NK-92 treated with Interleukin-12 subunit alpha and Interleukin-12 subunit beta, amount 100 ng/mL, for 24 hours (cell line): ENCODE measurements at regions not wholly inside any gene's neighbourhood (a gene's known extent, or its start where the extent isn't known, plus 50 kb on each side); places are given as distances from the start of the nearest gene placed in this dataset.

Experiments
- DNase-seq: peaks from one replicate; lab custom pipeline; 2025; lab: John Stamatoyannopoulos, UW

- DNase-seq: no peak
These were observed 147.4 kb upstream of the MLN start for GRCh38 chr6:33950891-33951889.

DNA sequence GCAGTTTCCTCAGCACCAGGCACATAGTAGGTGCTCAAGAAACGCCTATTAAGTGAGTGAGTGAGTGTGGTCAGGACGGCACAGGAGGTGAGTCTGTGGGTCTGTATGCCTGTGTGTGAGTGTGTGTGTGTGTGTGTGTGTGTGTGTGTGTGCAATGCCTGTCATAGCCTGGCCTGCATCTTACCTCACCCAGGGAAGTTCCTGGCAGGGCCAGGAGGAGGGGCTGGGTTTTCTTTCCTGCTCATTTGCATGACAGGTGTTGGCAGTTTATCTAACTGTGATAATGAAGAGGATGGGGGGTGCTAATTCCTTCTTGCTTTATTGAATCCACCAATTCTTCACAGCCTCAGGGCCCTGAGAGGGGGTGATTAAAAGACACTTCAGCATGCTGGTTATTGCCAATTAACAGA lies 146.7 kb upstream of the MLN start:
- no peak for DNase-seq

GRCh38 chr6:33949877-33950435 lies 146.2 kb upstream of the MLN start:
- no peak for DNase-seq

DNA sequence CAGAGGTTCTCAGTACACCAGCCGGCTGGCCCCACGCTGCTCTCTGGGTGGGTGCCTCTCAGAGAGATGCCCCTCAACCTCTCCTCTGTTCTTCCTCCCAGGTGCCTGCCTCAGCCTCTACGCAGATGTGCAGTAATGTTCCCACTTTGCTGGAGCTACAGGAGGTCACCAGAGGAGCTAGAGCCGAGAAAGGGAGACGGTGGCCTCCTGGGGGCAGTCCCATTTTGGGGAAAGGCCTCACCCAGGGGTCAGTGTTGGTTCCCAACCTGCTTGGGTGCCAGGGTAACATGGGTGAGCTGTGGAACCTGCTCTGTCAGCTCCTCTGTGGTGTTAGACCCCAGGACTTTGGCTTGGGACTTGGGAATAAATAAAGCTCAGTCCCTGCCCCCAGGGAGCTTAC lies 145.3 kb upstream of the MLN start:
- no peak for DNase-seq

DNA sequence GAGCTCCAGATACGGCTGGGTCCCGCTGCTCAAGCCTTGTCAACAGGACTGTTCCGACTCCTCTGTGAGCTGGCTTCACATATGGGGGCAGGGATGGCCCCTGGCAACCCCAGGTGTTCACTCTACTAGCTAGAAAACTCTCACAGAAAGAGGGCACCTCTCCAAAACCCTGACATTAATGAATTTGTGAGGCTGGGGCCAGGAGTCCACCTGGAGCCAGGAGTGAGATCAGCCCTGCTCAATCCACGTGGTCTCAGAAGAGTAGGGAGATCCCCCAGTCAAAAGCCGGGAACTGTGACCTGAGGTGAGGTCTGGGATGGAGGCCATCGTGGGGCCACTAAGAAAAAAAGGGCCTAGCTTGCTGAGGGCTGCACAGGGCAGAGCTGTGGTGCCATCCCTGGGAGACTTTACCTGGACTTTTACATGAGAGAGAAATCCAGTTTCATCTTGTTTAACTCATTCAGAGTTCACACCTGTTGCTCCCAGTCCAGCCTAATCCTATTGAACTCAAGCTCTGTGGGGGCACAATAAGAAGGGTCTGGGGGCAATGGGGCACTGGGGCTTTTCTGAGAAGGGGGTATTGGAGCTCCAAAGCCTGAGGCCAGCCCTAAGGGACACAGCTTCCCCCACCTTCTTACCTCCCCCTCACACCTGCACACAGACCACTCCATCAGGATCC lies 144.3 kb upstream of the MLN start:
- DNase-seq: no peak

- DNase-seq: no peak
These were observed 143.2 kb upstream of the MLN start for GRCh38 chr6:33947047-33947446.

GRCh38 chr6:33945931-33946330 lies 142.1 kb upstream of the MLN start:
- no peak for DNase-seq

DNA sequence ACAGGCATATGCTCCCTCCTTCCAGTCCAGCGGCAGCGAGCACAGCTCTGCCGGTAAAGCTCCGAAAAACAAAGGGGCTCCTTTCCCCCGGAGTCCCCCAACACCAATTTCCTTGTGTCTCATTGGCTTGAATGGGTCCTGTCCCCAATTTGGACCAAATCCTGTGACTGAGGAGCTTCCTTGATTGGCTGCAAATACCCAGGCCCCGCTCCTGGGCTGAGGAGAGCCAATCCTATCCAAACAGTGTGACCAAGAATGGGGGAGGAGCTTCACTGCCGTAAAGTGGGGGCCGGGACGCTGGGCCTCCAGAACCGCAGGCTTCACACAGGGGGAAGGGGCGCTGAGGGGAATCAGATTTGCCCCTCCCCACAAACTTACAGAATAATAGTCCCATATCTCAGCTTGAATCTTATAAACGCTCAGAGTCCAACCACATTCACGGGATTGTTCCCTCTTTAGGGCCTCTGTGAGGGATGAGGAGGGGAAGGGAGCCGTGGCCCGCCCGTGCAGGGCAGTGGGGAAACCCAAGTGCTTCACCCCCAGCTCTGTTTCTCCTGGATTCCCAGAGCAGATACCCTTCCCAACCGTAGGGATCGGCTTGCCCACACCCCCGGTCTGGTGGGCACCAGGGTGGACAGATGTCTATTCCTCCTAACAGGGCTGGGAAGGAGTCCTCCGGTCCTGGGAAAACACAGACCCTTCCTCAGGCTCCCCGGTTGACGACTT lies 141.0 kb upstream of the MLN start:
- no peak for DNase-seq

GRCh38 chr6:33936886-33937285 lies 133.1 kb upstream of the MLN start:
- DNase-seq: no peak

DNA sequence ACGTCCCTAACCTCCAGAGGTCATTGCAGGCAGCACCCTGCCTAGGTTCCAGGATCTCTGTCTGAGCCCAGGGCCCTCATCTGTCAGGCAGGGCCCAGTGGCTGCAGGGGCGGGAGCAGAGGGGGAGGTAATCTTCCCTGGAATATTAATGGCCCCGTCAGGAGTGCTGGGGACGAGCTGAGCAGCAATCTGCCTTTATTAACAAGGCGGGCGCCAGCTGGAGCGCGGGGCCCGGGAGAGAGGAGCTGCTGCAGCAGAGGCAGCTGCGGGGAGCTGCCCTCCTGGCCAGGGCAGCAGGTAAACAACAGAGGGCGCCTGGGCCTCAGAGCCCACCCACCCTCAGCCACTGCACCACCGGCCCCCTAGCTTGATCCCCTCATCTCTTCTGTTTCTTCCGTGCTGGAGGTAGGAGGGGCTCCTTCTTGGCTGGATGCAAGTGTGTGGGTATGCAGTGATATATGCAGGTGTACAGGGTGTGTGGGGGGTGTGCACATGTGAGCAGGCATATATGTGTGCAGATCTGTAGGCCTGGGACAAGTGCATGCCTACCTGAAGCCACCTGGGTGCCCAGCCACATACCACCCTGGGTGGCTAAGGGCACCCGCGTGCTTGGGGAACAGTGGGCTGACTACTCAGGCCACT lies 131.8 kb upstream of the MLN start:
- no peak for DNase-seq

DNA sequence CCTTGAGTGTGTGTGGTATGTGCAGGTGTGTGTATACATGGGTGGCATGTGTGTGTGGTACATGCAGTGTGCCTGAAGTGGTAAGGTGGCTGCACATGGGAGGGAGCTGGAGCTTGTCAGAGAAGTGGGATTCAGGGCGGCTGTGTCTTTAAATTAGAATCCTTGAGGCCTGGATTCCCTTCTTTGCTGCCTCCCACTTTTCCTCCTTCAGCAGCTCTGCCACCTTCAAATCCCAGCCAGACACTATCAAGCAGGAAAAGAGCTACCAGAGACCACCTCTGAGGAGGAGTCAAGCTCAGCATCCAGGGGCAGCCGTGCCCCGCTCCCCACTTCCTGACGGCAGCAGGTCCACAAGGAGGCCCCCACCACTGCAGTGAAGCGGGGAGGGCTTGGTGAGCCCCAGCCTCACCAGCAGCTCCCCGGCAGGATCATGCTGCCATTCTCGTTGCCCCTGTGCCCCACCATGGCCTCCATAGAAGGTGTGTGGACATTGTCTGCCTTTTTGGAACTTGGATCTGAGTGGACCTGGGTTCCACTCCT lies 131.0 kb upstream of the MLN start:
- no peak for DNase-seq

GRCh38 chr6:33933101-33933500 lies 129.3 kb upstream of the MLN start:
- DNase-seq: no peak

- DNase-seq: no peak
These were observed 128.0 kb upstream of the MLN start for GRCh38 chr6:33931799-33932198.

GRCh38 chr6:33929575-33930288 lies 125.9 kb upstream of the MLN start:
- DNase-seq: no peak

- no peak for DNase-seq
These were observed 123.8 kb upstream of the MLN start for GRCh38 chr6:33927616-33928015.

- no peak for DNase-seq
These were observed 123.3 kb upstream of the MLN start for GRCh38 chr6:33927112-33927511.

DNA sequence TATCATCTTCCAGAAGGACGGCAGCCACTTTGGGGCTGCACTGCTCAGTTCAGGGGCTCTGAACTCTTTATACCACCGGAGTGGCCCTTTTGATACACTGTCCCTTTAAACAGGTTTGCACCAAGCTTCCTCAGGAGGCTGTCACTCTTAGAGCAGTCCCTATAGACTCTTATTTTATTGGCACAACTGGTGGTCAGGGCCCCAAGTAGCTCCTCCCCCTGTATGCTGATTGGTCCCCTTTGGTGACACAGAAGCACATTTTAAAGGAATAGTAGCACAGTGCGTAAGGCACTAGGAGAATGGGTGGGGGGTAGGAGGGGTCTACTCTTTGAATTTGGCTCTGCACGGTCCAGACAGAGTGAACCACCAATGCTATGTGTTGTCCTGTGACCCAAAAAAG lies 122.6 kb upstream of the MLN start:
- no peak for DNase-seq

DNA sequence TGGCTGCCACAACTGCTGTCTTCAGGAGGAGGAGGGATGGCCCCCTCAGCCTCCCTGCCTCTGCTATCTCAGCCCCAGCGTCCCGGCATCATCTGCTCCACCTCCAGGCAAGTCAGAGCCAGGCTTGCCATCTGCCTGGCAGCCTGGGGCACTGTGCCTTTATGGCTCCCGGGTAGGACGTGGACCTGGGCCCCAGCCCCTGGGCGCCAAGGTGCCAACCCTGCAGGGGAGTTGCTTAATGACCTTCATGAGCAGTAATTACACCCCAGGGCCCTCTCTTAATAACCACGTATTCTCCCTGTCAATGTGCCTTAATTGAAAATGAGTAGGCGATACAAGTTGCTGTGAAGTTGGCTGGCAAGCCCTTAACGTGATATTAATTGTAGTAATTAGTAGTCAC lies 122.1 kb upstream of the MLN start:
- no peak for DNase-seq

DNA sequence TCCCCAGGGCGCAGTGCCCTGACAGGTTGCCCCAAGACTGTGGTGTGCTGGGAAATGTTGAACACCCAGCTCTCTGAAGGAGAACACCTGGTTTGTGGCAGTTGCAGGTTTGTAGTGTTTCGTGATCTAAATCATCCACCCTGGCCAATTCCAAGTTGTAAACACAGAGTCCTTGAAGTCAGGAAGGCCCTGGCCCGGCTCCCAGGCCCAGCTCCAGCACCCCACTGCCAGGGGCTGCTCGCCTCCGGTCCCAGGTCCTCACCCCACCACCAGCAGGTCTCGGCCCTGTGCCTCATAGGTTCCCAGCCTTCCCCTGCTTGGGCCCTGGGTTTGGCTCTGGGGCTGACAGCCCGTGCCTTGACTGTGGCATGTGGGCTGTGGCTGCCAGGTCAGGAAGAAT lies 121.4 kb upstream of the MLN start:
- no peak for DNase-seq

GRCh38 chr6:33924681-33925080 lies 120.9 kb upstream of the MLN start:
- no peak for DNase-seq
